HCT116 (cell line): ENCODE measurements at regions not wholly inside any gene's neighbourhood (a gene's known extent, or its start where the extent isn't known, plus 50 kb on each side); places are given as distances from the start of the nearest gene placed in this dataset.

Experiments used
- ATAC-seq: fragments of 200-7000 bp; cut with Tn5 transposase; 2 replicates; pipeline ENCODE4 v1.9.1; 2020; ENCODE audit warnings: mild to moderate bottlenecking, moderate library complexity
- BruUV-seq: library from RNA; stranded (reverse); fragments of 400-500 nt; replicated peaks from 2 replicates; lab custom pipeline; 2021; lab: Mats Ljungman, UMichigan
- CTCF ChIA-PET: fragments of 300-600 bp; sonication (Branson Sonifier 250); formaldehyde crosslinking; loops from one replicate; lab custom pipeline; 2021; ENCODE audit warnings: antibody characterized with exemption; lab: Charles Lee
- POLR2A ChIA-PET: fragments of 300-600, 350-600 bp; sonication (Branson Sonifier 250); formaldehyde crosslinking; loops from one replicate; lab custom pipeline; 2021; ENCODE audit warnings: antibody characterized with exemption; lab: Charles Lee
- RAD21 ChIA-PET, 2 experiments: fragments of 300-600 bp; sonication (Branson Sonifier 250); formaldehyde crosslinking; loops; one replicate each; lab custom pipeline; 2023; ENCODE audit warnings: low total read pairs in 2 of 2; ENCODE audit not compliant: uncharacterized antibody in 2 of 2, unreplicated experiment in 2 of 2, low non-redundant PET in 1 of 2; lab: Charles Lee
- DNase-seq: peaks from one replicate; pipeline ENCODE4 v3.0.0-alpha.2; 2010; ENCODE audit warnings: low read depth, low spot score
- H2AFZ ChIP-seq: fragments of 200-600 bp; shearing (Covaris generic), sonication (generic); 2 replicates; pipeline ENCODE4 v1.6.1; 2017; ENCODE audit warnings: low read depth, mixed run types, mixed read lengths, antibody characterized with exemption, low read length; ENCODE audit not compliant: poor library complexity, severe bottlenecking
- H3K27ac ChIP-seq: 2 replicates; pipeline ENCODE4 v1.5.1; 2012; ENCODE audit warnings: low read depth, low read length
- H3K27me3 ChIP-seq: fragments of 200-600 bp; sonication (generic); 2 replicates; pipeline ENCODE4 v1.6.1; 2016; ENCODE audit warnings: mixed run types, low read length, mixed read lengths; ENCODE audit not compliant: insufficient read depth
- H3K36me3 ChIP-seq, 2 experiments: fragments of 200-500 bp in 1 of 2; fragments of 200-600 bp in 1 of 2; sonication (Bioruptor generic) in 1 of 2; sonication (generic) in 1 of 2; 2 replicates each; pipeline versions ENCODE4 v1.5.1 to v1.6.1; 2014 to 2016; ENCODE audit warnings: low read length in 2 of 2, inconsistent platforms in 1 of 2, mixed read lengths in 1 of 2, mixed run types in 1 of 2; ENCODE audit not compliant: insufficient read depth in 2 of 2, control insufficient read depth in 1 of 2
- H3K4me1 ChIP-seq, 2 experiments: fragments of 200-600 bp in 1 of 2; sonication (generic) in 1 of 2; 2 replicates each; pipeline versions ENCODE4 v1.5.1 to v1.6.1; 2012 to 2017; ENCODE audit warnings: low read length in 2 of 2, inconsistent platforms in 1 of 2, mild to moderate bottlenecking in 1 of 2, mixed read lengths in 1 of 2, mixed run types in 1 of 2, moderate library complexity in 1 of 2; ENCODE audit not compliant: insufficient read depth in 2 of 2, control insufficient read depth in 1 of 2
- H3K4me2 ChIP-seq: fragments of 200-600 bp; sonication (generic); 2 replicates; pipeline ENCODE4 v1.6.1; 2017; ENCODE audit warnings: mixed run types, low read length, mixed read lengths
- H3K4me3 ChIP-seq, 2 experiments: fragments of 200-600 bp in 1 of 2; sonication (generic) in 1 of 2; replicated peaks in 1 of 2; 2 replicates each; pipeline ENCODE4 v1.5.1; 2011 to 2016; ENCODE audit warnings: low read length in 2 of 2, control low read depth in 1 of 2, low read depth in 1 of 2, mild to moderate bottlenecking in 1 of 2, mixed read lengths in 1 of 2, mixed run types in 1 of 2
- H3K79me2 ChIP-seq: fragments of 200-600 bp; sonication (generic); 2 replicates; pipeline ENCODE4 v1.6.1; 2017; ENCODE audit warnings: mild to moderate bottlenecking, mixed run types, low read length, moderate library complexity, mixed read lengths; ENCODE audit not compliant: insufficient read depth
- H3K9ac ChIP-seq: fragments of 200-600 bp; sonication (generic); 2 replicates; pipeline ENCODE4 v1.6.1; 2016; ENCODE audit warnings: low read length, mixed read lengths
- H3K9me2 ChIP-seq: fragments of 200-600 bp; sonication (generic), shearing (Covaris generic); 2 replicates; pipeline ENCODE4 v1.6.1; 2017; ENCODE audit warnings: mixed run types, mild to moderate bottlenecking, moderate library complexity; ENCODE audit not compliant: insufficient read depth
- H3K9me3 ChIP-seq, 2 experiments: fragments of 200-500 bp in 1 of 2; fragments of 200-600 bp in 1 of 2; sonication (Bioruptor generic) in 1 of 2; sonication (generic) in 1 of 2; 2 replicates each; pipeline ENCODE4 v1.6.1; 2014 to 2017; ENCODE audit warnings: low read length in 2 of 2, mixed read lengths in 2 of 2, inconsistent platforms in 1 of 2, low read depth in 1 of 2, mild to moderate bottlenecking in 1 of 2, mixed run types in 1 of 2, moderate library complexity in 1 of 2; ENCODE audit not compliant: control insufficient read depth in 1 of 2, insufficient read depth in 1 of 2
- H4K20me1 ChIP-seq: fragments of 200-600 bp; sonication (generic), shearing (Covaris generic); 2 replicates; pipeline ENCODE4 v1.6.1; 2017; ENCODE audit warnings: mixed run types, mild to moderate bottlenecking, moderate library complexity; ENCODE audit not compliant: insufficient read depth
- ATF3 ChIP-seq: IDR thresholded peaks from 2 replicates; pipeline ENCODE4 v1.6.1; 2012
- EZH2 ChIP-seq: fragments of 200-600 bp; sonication (generic); IDR thresholded peaks from 2 replicates; pipeline ENCODE4 v1.6.1; 2017; ENCODE audit warnings: antibody characterized with exemption, mixed run types
- JUND ChIP-seq: IDR thresholded peaks from 2 replicates; pipeline ENCODE4 v1.6.1; 2012
- MAX ChIP-seq: IDR thresholded peaks from 2 replicates; pipeline ENCODE4 v1.6.1; 2012
- POLR2A ChIP-seq: IDR thresholded peaks from 2 replicates; pipeline ENCODE4 v1.7.0; 2011; ENCODE audit warnings: borderline replicate concordance; ENCODE audit not compliant: insufficient read depth, insufficient read length; ENCODE audit errors: extremely low read depth
- YY1 ChIP-seq: IDR thresholded peaks from 2 replicates; pipeline ENCODE4 v1.6.1; 2011; ENCODE audit warnings: low read length, low read depth, moderate library complexity, mild to moderate bottlenecking; ENCODE audit not compliant: insufficient replicate concordance; ENCODE audit errors: extremely low read depth
- ZNF274 ChIP-seq: fragments of 200-500 bp; sonication (Bioruptor generic); IDR thresholded peaks from 2 replicates; pipeline ENCODE4 v1.6.1; 2014; ENCODE audit warnings: mild to moderate bottlenecking, low read depth, low read length, inconsistent platforms
- intact Hi-C: fragments of 100-400 bp; cut with micrococcal nuclease; formaldehyde crosslinking; loops from 2 replicates; pipeline ENCODE4 v1.10.0; 2022

GRCh38 chr16:9197957-9198661, 106.7 kb downstream of the HAPSTR1 start:
- Histone ChIP-seq H3K9me3 (no peaks in the 10 kb centered on the region), H4K20me1 (no peaks in the 10 kb centered on the region), H3K9ac (no peak overlapping the region), H2AFZ (no peak overlapping the region), H3K4me2 (no peak overlapping the region), H3K27me3 (peaks cover 9% of the 10 kb centered on the region; the same call in 1 of the 2 replicates), H3K79me2 (no peaks in the 10 kb centered on the region), H3K4me1 (no peaks in the 10 kb centered on the region), H3K27ac (no peak overlapping the region), H3K4me3 (no peak overlapping the region), H3K9me2 (no peaks in the 10 kb centered on the region), H3K36me3 (no peaks in the 10 kb centered on the region)
- intact Hi-C loops = no loop called here
- CTCF ChIA-PET = no interaction called here
- TF ChIP-seq ZNF274 = no peak
- no peak for TF ChIP-seq JUND
- no peak for TF ChIP-seq MAX
- no peak for TF ChIP-seq YY1
- TF ChIP-seq EZH2 = no peak
- no peak for TF ChIP-seq ATF3
- no TSS peak for BruUV-seq
- DNase-seq = no peak
- RAD21 ChIA-PET = interaction anchor here in 1 of 2 experiments (0.7 kb wide), 1 partner anchor 982 kb away, joined by 3 read pairs; no protein-coding TSS in a partner anchor
- POLR2A ChIA-PET = no interaction called here
- no peak for ATAC-seq

GRCh38 chr16:9199311-9199710, 107.9 kb downstream of the HAPSTR1 start:
- no peaks in the 10 kb centered on the region for H3K9me3 ChIP-seq
- DNase-seq = no peak
- ChIA-PET POLR2A (no interaction called here), CTCF (no interaction called here)
- H3K9ac ChIP-seq = no peak overlapping the region
- intact Hi-C loops = no loop called here
- H3K36me3 ChIP-seq = no peaks in the 10 kb centered on the region
- no peaks in the 10 kb centered on the region for H3K4me1 ChIP-seq
- H4K20me1 ChIP-seq = no peaks in the 10 kb centered on the region
- peaks cover 20% of the 10 kb centered on the region for H3K27me3 ChIP-seq
- no peak overlapping the region for H3K4me2 ChIP-seq
- no peak overlapping the region for H3K27ac ChIP-seq
- no peak overlapping the region for H2AFZ ChIP-seq
- H3K4me3 ChIP-seq = no peak overlapping the region
- no peaks in the 10 kb centered on the region for H3K79me2 ChIP-seq
- no TSS peak for BruUV-seq
- H3K9me2 ChIP-seq = no peaks in the 10 kb centered on the region
- no peak for TF ChIP-seq POLR2A
- no peak for TF ChIP-seq MAX
- TF ChIP-seq, all 23 proteins: peak for 0
- ATAC-seq = no peak
- RAD21 ChIA-PET = no interaction called here
